ENCODE measurements at regions not wholly inside any gene's neighbourhood (a gene's known extent, or its start where the extent isn't known, plus 50 kb on each side); places are given as distances from the start of the nearest gene placed in this dataset.

GRCh38 chr10:57145548-57145947 is 784.5 kb upstream of the ZWINT start:
- no peak for TF ChIP-seq CTCF (IDR thresholded peaks at IDR 0.05; ENCODE audit: low read depth, low read length, missing control alignments)
- no peak for DNase-seq (ENCODE audit: low read depth)

GRCh38 chr10:57142925-57143576 is 782.0 kb upstream of the ZWINT start:
- TF ChIP-seq CTCF (IDR thresholded peaks at IDR 0.05; ENCODE audit: low read depth, low read length, missing control alignments), result no peak
- no peak for DNase-seq (ENCODE audit: low read depth)
- H3K4me3 ChIP-seq (ENCODE audit: low read depth, low read length), result no peak overlapping the region

More at GRCh38 chr10:57145548-57145947, 784.5 kb upstream of the ZWINT start:
- H3K4me3 ChIP-seq (ENCODE audit: low read depth, low read length), result no peak overlapping the region

- no peak overlapping the region for H3K4me3 ChIP-seq (ENCODE audit: low read depth, low read length)
- DNase-seq (ENCODE audit: low read depth), result no peak
- TF ChIP-seq CTCF (IDR thresholded peaks at IDR 0.05; ENCODE audit: low read depth, low read length, missing control alignments), result no peak
Measured at GRCh38 chr10:57141708-57142107, 780.6 kb upstream of the ZWINT start.

GRCh38 chr10:57119684-57120083 is 758.6 kb upstream of the ZWINT start:
- H3K4me3 ChIP-seq (ENCODE audit: low read depth, low read length), result no peak overlapping the region
- no peak for DNase-seq (ENCODE audit: low read depth)
- TF ChIP-seq CTCF (IDR thresholded peaks at IDR 0.05; ENCODE audit: low read depth, low read length, missing control alignments), result no peak

GRCh38 chr10:57113545-57113944 is 752.5 kb upstream of the ZWINT start:
- TF ChIP-seq CTCF (IDR thresholded peaks at IDR 0.05; ENCODE audit: low read depth, low read length, missing control alignments), result no peak
- H3K4me3 ChIP-seq (ENCODE audit: low read depth, low read length), result no peak overlapping the region
- DNase-seq (ENCODE audit: low read depth), result no peak

- no peak for TF ChIP-seq CTCF (IDR thresholded peaks at IDR 0.05; ENCODE audit: low read depth, low read length, missing control alignments)
- no peak overlapping the region for H3K4me3 ChIP-seq (ENCODE audit: low read depth, low read length)
- DNase-seq (ENCODE audit: low read depth), result no peak
Measured at GRCh38 chr10:57102236-57102635, 741.2 kb upstream of the ZWINT start.

- H3K4me3 ChIP-seq (ENCODE audit: low read depth, low read length), result no peak overlapping the region
- no peak for DNase-seq (ENCODE audit: low read depth)
- TF ChIP-seq CTCF (IDR thresholded peaks at IDR 0.05; ENCODE audit: low read depth, low read length, missing control alignments), result no peak
Measured at GRCh38 chr10:57098146-57098545, 737.1 kb upstream of the ZWINT start.

Measured in GM12864 (cell line).